ENCODE measurements at regions not wholly inside any gene's neighbourhood (a gene's known extent, or its start where the extent isn't known, plus 50 kb on each side); places are given as distances from the start of the nearest gene placed in this dataset.

GRCh38 chrX:9249051-9249846 is 215.3 kb upstream of the FAM9B start:
- TF ChIP-seq CTCF (IDR thresholded peaks at IDR 0.05) (no peak), POLR2A (IDR thresholded peaks at IDR 0.05) (no peak)
- Histone ChIP-seq H3K36me3 (no peaks in the 10 kb centered on the region), H3K4me1 (no peaks in the 10 kb centered on the region), H3K4me3 (no peak overlapping the region), H3K9me3 (no peaks in the 10 kb centered on the region), H3K27ac (no peak overlapping the region), H3K27me3 (no peaks in the 10 kb centered on the region)
- 77% methylated on average over 7 of the region's 8 CpGs for WGBS (ENCODE audit: insufficient coverage, low coverage, low lambda C conversion rate, missing lambda C conversion rate)
- no peak for DNase-seq
- no peak for ATAC-seq
- intact Hi-C loops (cut with DNase I): no loop called here

- no peaks in the 10 kb centered on the region for H3K4me1 ChIP-seq
- H3K27me3 ChIP-seq: no peaks in the 10 kb centered on the region
- H3K36me3 ChIP-seq: no peaks in the 10 kb centered on the region
- no peak overlapping the region for H3K4me3 ChIP-seq
- intact Hi-C loops (cut with DNase I): no loop called here
- H3K27ac ChIP-seq: no peak overlapping the region
- no peak for DNase-seq
- WGBS (ENCODE audit: insufficient coverage, low coverage, low lambda C conversion rate, missing lambda C conversion rate): 37% methylated on average over 4 of the region's 4 CpGs
- no peak for ATAC-seq
- TF ChIP-seq POLR2A (IDR thresholded peaks at IDR 0.05): no peak
- TF ChIP-seq CTCF (IDR thresholded peaks at IDR 0.05): no peak
- no peaks in the 10 kb centered on the region for H3K9me3 ChIP-seq
Observed at GRCh38 chrX:9252182-9252581, 212.7 kb upstream of the TBL1X start.

GRCh38 chrX:9253211-9253610 is 211.6 kb upstream of the TBL1X start:
- TF ChIP-seq CTCF (IDR thresholded peaks at IDR 0.05) (no peak), POLR2A (IDR thresholded peaks at IDR 0.05) (no peak)
- H3K4me3 ChIP-seq: no peak overlapping the region
- no peaks in the 10 kb centered on the region for H3K4me1 ChIP-seq
- H3K27ac ChIP-seq: no peak overlapping the region
- no peaks in the 10 kb centered on the region for H3K36me3 ChIP-seq
- intact Hi-C loops (cut with DNase I): no loop called here
- DNase-seq (no peak), ATAC-seq (no peak)
- 71% methylated on average over 2 of the region's 2 CpGs for WGBS (ENCODE audit: insufficient coverage, low coverage, low lambda C conversion rate, missing lambda C conversion rate)
- no peaks in the 10 kb centered on the region for H3K9me3 ChIP-seq
- no peaks in the 10 kb centered on the region for H3K27me3 ChIP-seq

- no peak overlapping the region for H3K4me3 ChIP-seq
- no peaks in the 10 kb centered on the region for H3K27me3 ChIP-seq
- WGBS (ENCODE audit: insufficient coverage, low coverage, low lambda C conversion rate, missing lambda C conversion rate): 50% methylated on average over 4 of the region's 6 CpGs
- H3K27ac ChIP-seq: no peak overlapping the region
- H3K4me1 ChIP-seq: no peaks in the 10 kb centered on the region
- TF ChIP-seq POLR2A (IDR thresholded peaks at IDR 0.05): no peak
- no peak for TF ChIP-seq CTCF (IDR thresholded peaks at IDR 0.05)
- DNase-seq (no peak), ATAC-seq (no peak)
- intact Hi-C loops (cut with DNase I): no loop called here
- no peaks in the 10 kb centered on the region for H3K9me3 ChIP-seq
- H3K36me3 ChIP-seq: no peaks in the 10 kb centered on the region
Observed at GRCh38 chrX:9257718-9258420, 207.0 kb upstream of the TBL1X start.

All from right lobe of liver (tissue), 6 donors.